GM10248 (cell line): ENCODE measurements at regions not wholly inside any gene's neighbourhood (a gene's known extent, or its start where the extent isn't known, plus 50 kb on each side); places are given as distances from the start of the nearest gene placed in this dataset.

Experiments
- CTCF ChIA-PET: fragments of 300-600 bp; sonication (Branson Sonifier 250); formaldehyde crosslinking; extraction: SDS; loops from one replicate; lab custom pipeline; 2021; ENCODE audit warnings: antibody characterized with exemption; lab: Yijun Ruan, JAX
- POLR2A ChIA-PET: fragments of 350-650 bp; sonication (Branson Sonifier 250); formaldehyde crosslinking; extraction: SDS; loops from one replicate; lab custom pipeline; 2020; ENCODE audit warnings: antibody characterized with exemption; lab: Yijun Ruan, JAX
- DNase-seq: peaks from one replicate; pipeline ENCODE4 v3.0.0; 2012; ENCODE audit errors: extremely low spot score
- TF ChIP-seq, protein P1 (sequence below): IDR thresholded peaks from 2 replicates; pipeline ENCODE4 v1.5.1; 2012; ENCODE audit warnings: mild to moderate bottlenecking, low read depth; ENCODE audit errors: extremely low read depth, missing control alignments, control extremely low read depth

DNA sequence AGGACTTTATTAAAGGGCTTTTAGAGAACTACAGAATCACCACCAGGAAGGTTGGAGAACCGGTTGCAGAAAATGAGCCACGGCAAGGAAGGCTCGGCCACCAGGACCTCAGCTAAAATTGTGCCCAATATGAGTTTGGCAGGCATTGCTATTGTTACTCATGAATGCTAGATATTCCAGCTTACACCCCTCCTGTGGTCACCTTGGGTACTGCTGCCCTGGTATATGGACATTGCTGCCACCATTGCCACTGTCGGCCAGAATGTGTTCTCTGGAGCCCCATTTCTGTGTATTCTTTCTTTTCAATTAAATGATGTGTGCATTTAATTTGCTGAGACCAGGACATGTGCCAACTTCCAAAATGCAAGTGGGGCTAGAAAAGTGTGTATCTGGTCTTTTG is 626.7 kb upstream of the BOD1L1 start:
- TF ChIP-seq, protein P1, sequence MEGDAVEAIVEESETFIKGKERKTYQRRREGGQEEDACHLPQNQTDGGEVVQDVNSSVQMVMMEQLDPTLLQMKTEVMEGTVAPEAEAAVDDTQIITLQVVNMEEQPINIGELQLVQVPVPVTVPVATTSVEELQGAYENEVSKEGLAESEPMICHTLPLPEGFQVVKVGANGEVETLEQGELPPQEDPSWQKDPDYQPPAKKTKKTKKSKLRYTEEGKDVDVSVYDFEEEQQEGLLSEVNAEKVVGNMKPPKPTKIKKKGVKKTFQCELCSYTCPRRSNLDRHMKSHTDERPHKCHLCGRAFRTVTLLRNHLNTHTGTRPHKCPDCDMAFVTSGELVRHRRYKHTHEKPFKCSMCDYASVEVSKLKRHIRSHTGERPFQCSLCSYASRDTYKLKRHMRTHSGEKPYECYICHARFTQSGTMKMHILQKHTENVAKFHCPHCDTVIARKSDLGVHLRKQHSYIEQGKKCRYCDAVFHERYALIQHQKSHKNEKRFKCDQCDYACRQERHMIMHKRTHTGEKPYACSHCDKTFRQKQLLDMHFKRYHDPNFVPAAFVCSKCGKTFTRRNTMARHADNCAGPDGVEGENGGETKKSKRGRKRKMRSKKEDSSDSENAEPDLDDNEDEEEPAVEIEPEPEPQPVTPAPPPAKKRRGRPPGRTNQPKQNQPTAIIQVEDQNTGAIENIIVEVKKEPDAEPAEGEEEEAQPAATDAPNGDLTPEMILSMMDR = no peak
- ChIA-PET CTCF (interaction anchor here (1.5 kb wide), 1 partner anchor 12 kb away, joined by 3 read pairs; no protein-coding TSS in a partner anchor), POLR2A (no interaction called here)
- DNase-seq = no peak

DNA sequence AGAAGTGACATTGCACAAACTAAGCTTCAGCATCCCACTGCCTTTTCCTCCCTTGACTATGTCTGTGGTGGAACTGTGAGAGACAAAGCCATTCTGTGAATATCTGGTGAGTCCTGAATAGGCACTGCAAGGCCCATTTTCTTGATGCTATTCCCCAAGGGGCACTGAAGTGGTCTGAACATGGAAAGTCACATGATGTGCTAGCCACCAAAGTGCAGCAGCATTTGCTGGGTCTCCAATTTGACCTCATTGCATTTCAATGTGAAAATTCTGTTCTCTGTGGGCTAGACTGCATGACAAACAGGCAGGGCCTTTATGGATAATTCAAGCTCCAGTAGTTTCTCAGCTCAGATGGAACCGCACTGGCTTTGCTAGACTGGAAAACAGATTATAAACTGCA is 627.4 kb upstream of the BOD1L1 start:
- CTCF ChIA-PET = interaction anchor here (1.5 kb wide), 1 partner anchor 12 kb away, joined by 3 read pairs; no protein-coding TSS in a partner anchor

DNA sequence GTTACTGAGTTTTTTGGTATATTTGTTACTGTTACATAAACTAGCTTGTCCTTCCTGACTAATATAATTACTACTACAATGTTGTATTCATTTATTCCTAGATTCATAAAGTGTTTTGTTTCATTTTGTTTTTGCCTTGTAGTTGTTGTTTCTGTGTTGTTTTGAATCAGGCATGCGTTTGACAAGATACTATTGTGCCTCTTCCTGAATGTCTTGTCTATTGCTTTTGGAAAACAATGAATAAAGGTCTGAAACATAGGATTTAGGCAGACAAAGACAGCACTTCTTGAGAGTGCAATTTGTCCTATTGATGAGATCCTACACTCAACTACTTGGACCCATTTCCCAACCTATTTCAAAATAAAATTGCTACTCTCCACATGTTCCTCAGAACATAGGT is 630.4 kb upstream of the BOD1L1 start:
- ChIA-PET CTCF (interaction anchor here (1.4 kb wide), 1 partner anchor 10 kb away, joined by 4 read pairs; no protein-coding TSS in a partner anchor), POLR2A (no interaction called here)
- TF ChIP-seq, protein P1 = no peak
- DNase-seq = no peak

More for the DNA sequence above, 627.4 kb upstream of the BOD1L1 start:
- no peak for DNase-seq
- POLR2A ChIA-PET = no interaction called here
- TF ChIP-seq, protein P1 = no peak

DNA sequence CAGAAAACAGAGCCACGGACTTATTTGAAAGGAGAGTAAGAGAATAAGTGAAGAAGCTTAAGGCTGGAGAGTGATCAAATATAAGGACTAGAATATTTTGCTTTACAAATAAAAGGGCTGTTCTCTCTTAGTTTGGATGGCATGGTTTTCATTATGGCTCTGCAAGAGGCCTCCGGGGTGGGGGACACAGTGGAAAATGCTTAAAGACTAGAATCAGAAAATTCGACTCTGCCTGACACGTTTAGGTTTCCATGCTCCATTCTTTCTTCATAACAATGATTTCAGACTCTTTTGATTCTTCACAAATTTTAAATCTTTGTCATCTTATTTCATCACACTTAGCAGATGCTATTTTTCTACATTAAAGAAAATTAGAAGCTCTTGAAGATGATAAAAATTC is 632.4 kb upstream of the BOD1L1 start:
- ChIA-PET CTCF (interaction anchor here (0.8 to 2.0 kb wide), 4 partner anchors 9 to 35 kb away, joined by 3 to 5 read pairs (median 3); no protein-coding TSS in a partner anchor), POLR2A (no interaction called here)

DNA sequence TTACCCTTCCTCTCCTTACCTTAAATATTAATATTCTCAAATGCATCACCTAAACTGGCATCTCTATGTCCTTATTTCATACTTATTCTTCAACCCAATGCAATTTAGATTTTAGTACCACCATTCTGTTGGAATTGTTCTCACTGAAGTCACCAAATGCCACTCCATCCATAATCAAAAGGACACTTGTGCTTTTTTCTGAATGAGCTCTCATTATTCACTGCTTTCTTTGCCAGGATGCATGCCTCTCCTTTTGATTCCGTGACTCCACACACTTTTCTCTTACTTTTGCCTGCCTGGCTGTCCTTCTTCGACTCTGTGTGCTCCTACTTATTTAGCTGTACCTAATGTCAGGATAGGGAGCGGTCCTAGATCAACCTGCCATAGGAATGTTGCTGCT is 633.1 kb upstream of the BOD1L1 start:
- no peak for DNase-seq
- CTCF ChIA-PET = interaction anchor here (0.8 to 2.0 kb wide), 4 partner anchors 10 to 36 kb away, joined by 3 to 5 read pairs (median 3); no protein-coding TSS in a partner anchor
- TF ChIP-seq, protein P1 = no peak
- POLR2A ChIA-PET = no interaction called here

More for the DNA sequence above, 632.4 kb upstream of the BOD1L1 start:
- DNase-seq = no peak
- TF ChIP-seq, protein P1 = no peak

DNA sequence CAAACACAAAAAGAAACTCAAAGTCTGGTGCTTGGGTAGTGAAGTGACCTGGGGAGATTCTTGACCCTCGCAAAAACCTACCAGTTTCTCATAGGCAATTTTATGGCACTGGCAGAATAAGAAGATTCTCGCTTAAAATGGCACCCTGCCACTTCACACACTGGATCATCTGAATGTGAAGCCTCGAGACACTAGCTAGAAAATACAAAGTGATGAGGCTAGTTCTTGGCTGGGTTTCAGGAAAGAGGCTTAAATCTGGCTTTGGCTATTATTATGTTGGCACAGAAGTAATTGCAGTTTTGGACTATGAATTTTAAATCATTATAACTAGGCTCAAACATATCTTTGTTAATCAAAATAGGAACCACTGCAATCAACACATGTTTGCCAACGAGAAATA is 634.7 kb upstream of the BOD1L1 start:
- CTCF ChIA-PET = no interaction called here
- TF ChIP-seq, protein P1 = no peak
- no peak for DNase-seq

More for the DNA sequence above, 634.7 kb upstream of the BOD1L1 start:
- POLR2A ChIA-PET = no interaction called here
